ENCODE measurements at regions not wholly inside any gene's neighbourhood (a gene's known extent, or its start where the extent isn't known, plus 50 kb on each side); places are given as distances from the start of the nearest gene placed in this dataset.

- H3K27ac ChIP-seq, result no peak overlapping the region
- ChIA-PET POLR2A (ENCODE audit: low non-redundant PET) (no interaction called here), CTCF (no interaction called here)
- no peak for TF ChIP-seq CTCF (conservative IDR thresholded peaks at IDR 0.05; ENCODE audit: low read depth)
- no peak for DNase-seq (ENCODE audit: low spot score)
Observed at GRCh38 chr11:115897707-115898106, 393.5 kb upstream of the CADM1 start.

GRCh38 chr11:115896084-115896483 is 391.9 kb upstream of the CADM1 start:
- POLR2A ChIA-PET (ENCODE audit: low non-redundant PET), result no interaction called here
- H3K27ac ChIP-seq, result no peak overlapping the region
- no peak for TF ChIP-seq CTCF (conservative IDR thresholded peaks at IDR 0.05; ENCODE audit: low read depth)

GRCh38 chr11:115895594-115895993 is 391.4 kb upstream of the CADM1 start:
- TF ChIP-seq CTCF (conservative IDR thresholded peaks at IDR 0.05; ENCODE audit: low read depth), result no peak
- ChIA-PET POLR2A (ENCODE audit: low non-redundant PET) (no interaction called here), CTCF (no interaction called here)
- DNase-seq (ENCODE audit: low spot score), result no peak
- H3K27ac ChIP-seq, result no peak overlapping the region

More at GRCh38 chr11:115896084-115896483, 391.9 kb upstream of the CADM1 start:
- CTCF ChIA-PET, result no interaction called here
- no peak for DNase-seq (ENCODE audit: low spot score)

GRCh38 chr11:115894176-115894575 is 390.0 kb upstream of the CADM1 start:
- no peak overlapping the region for H3K27ac ChIP-seq
- no peak for TF ChIP-seq CTCF (conservative IDR thresholded peaks at IDR 0.05; ENCODE audit: low read depth)
- ChIA-PET CTCF (no interaction called here), POLR2A (ENCODE audit: low non-redundant PET) (no interaction called here)
- no peak for DNase-seq (ENCODE audit: low spot score)

- no peak for DNase-seq (ENCODE audit: low spot score)
- TF ChIP-seq CTCF (conservative IDR thresholded peaks at IDR 0.05; ENCODE audit: low read depth), result no peak
- ChIA-PET CTCF (no interaction called here), POLR2A (ENCODE audit: low non-redundant PET) (no interaction called here)
- H3K27ac ChIP-seq, result no peak overlapping the region
Observed at GRCh38 chr11:115893461-115894099, 389.4 kb upstream of the CADM1 start.

GRCh38 chr11:115892016-115892415 is 387.8 kb upstream of the CADM1 start:
- TF ChIP-seq CTCF (conservative IDR thresholded peaks at IDR 0.05; ENCODE audit: low read depth), result no peak
- POLR2A ChIA-PET (ENCODE audit: low non-redundant PET), result no interaction called here
- no peak for DNase-seq (ENCODE audit: low spot score)
- CTCF ChIA-PET, result no interaction called here
- H3K27ac ChIP-seq, result no peak overlapping the region

GRCh38 chr11:115891581-115891980 is 387.4 kb upstream of the CADM1 start:
- DNase-seq (ENCODE audit: low spot score), result no peak
- H3K27ac ChIP-seq, result no peak overlapping the region
- ChIA-PET CTCF (no interaction called here), POLR2A (ENCODE audit: low non-redundant PET) (no interaction called here)
- TF ChIP-seq CTCF (conservative IDR thresholded peaks at IDR 0.05; ENCODE audit: low read depth), result no peak
